IMR-90 (cell line): ENCODE measurements at regions not wholly inside any gene's neighbourhood (a gene's known extent, or its start where the extent isn't known, plus 50 kb on each side); places are given as distances from the start of the nearest gene placed in this dataset.

ENCODE experiments used
- ATAC-seq: fragments of 200-7000 bp; cut with Tn5 transposase; 2 replicates; pipeline ENCODE4 v1.9.1; 2020; ENCODE audit warnings: low read depth, mild to moderate bottlenecking, moderate library complexity
- BruUV-seq: library from RNA; stranded (reverse); fragments of 400-500 nt; replicated peaks from 2 replicates; lab custom pipeline; 2021; lab: Mats Ljungman, UMichigan
- CTCF ChIA-PET: fragments of 300-600 bp; formaldehyde crosslinking; extraction: SDS; loops from one replicate; lab custom pipeline; 2021; ENCODE audit warnings: antibody characterized with exemption; lab: Yijun Ruan, JAX
- POLR2A ChIA-PET: fragments of 300-600 bp; sonication (Branson Sonifier 250); formaldehyde crosslinking; loops from one replicate; lab custom pipeline; 2022; ENCODE audit warnings: antibody characterized with exemption; ENCODE audit not compliant: unreplicated experiment; lab: Charles Lee
- DNase-seq: peaks from one replicate; pipeline ENCODE4 v3.0.0; 2013
- H2AFZ ChIP-seq: replicated peaks from 2 replicates; pipeline ENCODE3; 2013; ENCODE audit warnings: low read length, mild to moderate bottlenecking; ENCODE audit not compliant: poor library complexity
- H2AK5ac ChIP-seq: 2 replicates; pipeline ENCODE4 v1.6.1; 2013; ENCODE audit warnings: low read depth, low read length, inconsistent platforms
- H2AK9ac ChIP-seq: replicated peaks from 2 replicates; pipeline ENCODE3; 2013; ENCODE audit warnings: mild to moderate bottlenecking, low read depth, low read length, moderate library complexity; ENCODE audit not compliant: poor library complexity
- H2BK120ac ChIP-seq: 2 replicates; pipeline ENCODE4 v1.6.1; 2013; ENCODE audit warnings: low read depth, low read length, inconsistent platforms
- H2BK15ac ChIP-seq: 3 replicates; pipeline ENCODE4 v1.6.1; 2013; ENCODE audit warnings: low read depth, low read length, inconsistent platforms
- H2BK20ac ChIP-seq: 2 replicates; pipeline ENCODE4 v1.6.1; 2013; ENCODE audit warnings: low read depth, mild to moderate bottlenecking, inconsistent platforms, low read length, moderate library complexity
- H2BK5ac ChIP-seq: 2 replicates; pipeline ENCODE4 v1.6.1; 2013; ENCODE audit warnings: mild to moderate bottlenecking, low read depth, low read length, inconsistent platforms; ENCODE audit not compliant: poor library complexity, severe bottlenecking
- H3K14ac ChIP-seq: replicated peaks from 2 replicates; pipeline ENCODE4 v1.6.1; 2013; ENCODE audit warnings: low read depth, low read length, inconsistent platforms
- H3K18ac ChIP-seq: 2 replicates; pipeline ENCODE4 v1.6.1; 2013; ENCODE audit warnings: low read depth, low read length, control low read depth
- H3K23ac ChIP-seq: 2 replicates; pipeline ENCODE4 v1.6.1; 2013; ENCODE audit warnings: low read depth, low read length, inconsistent platforms
- H3K27ac ChIP-seq: 2 replicates; pipeline ENCODE4 v1.5.1; 2013; ENCODE audit warnings: mild to moderate bottlenecking, control low read depth, low read length; ENCODE audit not compliant: insufficient read depth
- H3K27me3 ChIP-seq: 2 replicates; pipeline ENCODE4 v1.6.1; 2013; ENCODE audit warnings: low read length; ENCODE audit not compliant: control insufficient read depth, insufficient read depth
- H3K36me3 ChIP-seq: 2 replicates; pipeline ENCODE4 v1.6.1; 2013; ENCODE audit warnings: low read length, mixed read lengths; ENCODE audit not compliant: control insufficient read depth, insufficient read depth
- H3K4ac ChIP-seq: 2 replicates; pipeline ENCODE4 v1.6.1; 2013; ENCODE audit warnings: low read depth, low read length, inconsistent platforms
- H3K4me1 ChIP-seq: 2 replicates; pipeline ENCODE4 v1.6.1; 2013; ENCODE audit warnings: low read length, mixed read lengths; ENCODE audit not compliant: control insufficient read depth, insufficient read depth
- H3K4me2 ChIP-seq: 2 replicates; pipeline ENCODE4 v1.6.1; 2013; ENCODE audit warnings: low read depth, mild to moderate bottlenecking, control low read depth, low read length, moderate library complexity
- H3K4me3 ChIP-seq: 2 replicates; pipeline ENCODE4 v1.5.1; 2013; ENCODE audit warnings: low read depth, mild to moderate bottlenecking, control low read depth, low read length, moderate library complexity; ENCODE audit not compliant: insufficient read depth
- H3K56ac ChIP-seq: 2 replicates; pipeline ENCODE4 v1.6.1; 2013; ENCODE audit warnings: low read length, inconsistent platforms; ENCODE audit not compliant: insufficient read depth; ENCODE audit errors: extremely low read depth
- H3K79me1 ChIP-seq, 2 experiments: 2 replicates each; pipeline ENCODE4 v1.6.1; 2013; ENCODE audit warnings: low read length in 2 of 2, inconsistent platforms in 1 of 2, low read depth in 1 of 2
- H3K9ac ChIP-seq: 2 replicates; pipeline ENCODE4 v1.6.1; 2013; ENCODE audit warnings: low read depth, low read length, control low read depth
- H3K9me1 ChIP-seq: 2 replicates; pipeline ENCODE4 v1.6.1; 2013; ENCODE audit warnings: low read length, inconsistent platforms; ENCODE audit not compliant: insufficient read depth
- H3K9me3 ChIP-seq: 2 replicates; pipeline ENCODE4 v1.6.1; 2013; ENCODE audit warnings: low read length; ENCODE audit not compliant: control insufficient read depth, insufficient read depth
- H4K20me1 ChIP-seq: 2 replicates; pipeline ENCODE4 v1.6.1; 2013; ENCODE audit warnings: low read length, inconsistent platforms; ENCODE audit not compliant: insufficient read depth
- H4K5ac ChIP-seq: 2 replicates; pipeline ENCODE4 v1.6.1; 2013; ENCODE audit warnings: mild to moderate bottlenecking, low read depth, low read length, control low read depth
- H4K8ac ChIP-seq, 2 experiments: 2 replicates each; pipeline ENCODE4 v1.6.1; 2013; ENCODE audit warnings: low read depth in 2 of 2, low read length in 2 of 2, control low read depth in 1 of 2, inconsistent platforms in 1 of 2
- H4K91ac ChIP-seq: 2 replicates; pipeline ENCODE4 v1.6.1; 2013; ENCODE audit warnings: low read depth, low read length, inconsistent platforms; ENCODE audit not compliant: insufficient read depth
- CHD1 ChIP-seq: IDR thresholded peaks from 2 replicates; pipeline ENCODE4 v1.6.1; 2012; ENCODE audit warnings: low read depth, low read length, improper control_type of control experiment
- RFX5 ChIP-seq: IDR thresholded peaks from 2 replicates; pipeline ENCODE4 v1.8.0; 2012; ENCODE audit warnings: low read depth, mild to moderate bottlenecking, low read length, moderate library complexity
- WGBS, 2 experiments: methylation state at CpG; one replicate each; pipeline versions ENCODE4 v1.1.5 to v1.1.7; 2013; ENCODE audit warnings: missing lambda C conversion rate in 2 of 2; ENCODE audit not compliant: insufficient read length in 1 of 2; ENCODE audit errors: extremely low coverage in 2 of 2; 5-methylcytosine and 5-hydroxymethylcytosine counted together
- dilution Hi-C: fragments of 300-500 bp; cut with HindIII; formaldehyde crosslinking; loops from one replicate; pipeline ENCODE4 v1.14.3; 2018; ENCODE audit warnings: low sequenced_read_pairs; ENCODE audit not compliant: unreplicated experiment
- in situ Hi-C: fragments of 300-500 bp; cut with MboI; formaldehyde crosslinking; loops from 3 replicates; pipeline ENCODE4 v1.14.3; 2019; ENCODE audit warnings: low sequenced_read_pairs, inconsistent platforms, mixed read lengths
- intact Hi-C: fragments of 100-400 bp; cut with micrococcal nuclease; formaldehyde crosslinking; loops from 2 replicates; pipeline ENCODE4 v1.10.0; 2022

DNA sequence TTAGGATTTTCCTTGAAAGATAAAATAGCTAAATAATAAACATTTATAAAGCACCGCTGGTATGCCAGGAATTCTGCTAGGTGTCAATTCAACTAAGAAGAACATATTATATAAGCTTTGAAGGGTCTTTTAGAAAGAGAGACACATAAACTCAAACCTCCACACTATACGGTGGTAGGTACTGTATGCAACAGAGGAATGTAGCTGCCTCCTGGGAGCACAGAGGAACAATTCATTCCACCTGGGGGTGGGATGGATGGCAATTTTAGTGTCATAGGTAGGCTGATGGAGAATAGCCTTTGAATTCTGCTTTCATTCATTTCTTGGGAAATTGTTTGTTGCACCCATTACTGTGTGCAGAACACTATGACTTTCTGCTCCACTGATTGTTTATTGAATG, 447.1 kb upstream of the MAP3K7 start:
- no peak overlapping the region for H3K4me2 ChIP-seq
- no CpG with 5 or more reads among the region's 2 CpGs for WGBS, 2 experiments
- no peak overlapping the region for H2BK15ac ChIP-seq
- no peak overlapping the region for H2BK20ac ChIP-seq
- no peak overlapping the region for H3K56ac ChIP-seq
- no peak overlapping the region for H3K4ac ChIP-seq
- ATAC-seq: no peak
- H3K79me1 ChIP-seq: no peaks in the 10 kb centered on the region
- no peaks in the 10 kb centered on the region for H3K27me3 ChIP-seq
- no peak overlapping the region for H4K8ac ChIP-seq
- CTCF ChIA-PET: no interaction called here
- POLR2A ChIA-PET: no interaction called here
- intact Hi-C loops (no loop called here), dilution Hi-C loops (no loop called here), in situ Hi-C loops (no loop called here)
- H3K4me1 ChIP-seq: no peaks in the 10 kb centered on the region
- no TSS peak for BruUV-seq
- H3K18ac ChIP-seq: no peak overlapping the region
- H4K91ac ChIP-seq: no peak overlapping the region
- no peak overlapping the region for H3K4me3 ChIP-seq
- no peak for TF ChIP-seq RFX5
- TF ChIP-seq CHD1: no peak
- no peak overlapping the region for H2BK5ac ChIP-seq
- H4K5ac ChIP-seq: no peak overlapping the region
- H3K23ac ChIP-seq: no peak overlapping the region
- no peak overlapping the region for H3K14ac ChIP-seq
- no peaks in the 10 kb centered on the region for H4K20me1 ChIP-seq
- H3K9me3 ChIP-seq: no peaks in the 10 kb centered on the region
- no peak overlapping the region for H2AK9ac ChIP-seq
- no peaks in the 10 kb centered on the region for H3K36me3 ChIP-seq
- DNase-seq: no peak
- no peak overlapping the region for H3K9ac ChIP-seq
- H2BK120ac ChIP-seq: no peak overlapping the region
- H3K9me1 ChIP-seq: no peaks in the 10 kb centered on the region
- H3K27ac ChIP-seq: no peak overlapping the region
- no peak overlapping the region for H2AFZ ChIP-seq
- H2AK5ac ChIP-seq: no peak overlapping the region
